GM13977 (cell line): ENCODE measurements at regions not wholly inside any gene's neighbourhood (a gene's known extent, or its start where the extent isn't known, plus 50 kb on each side); places are given as distances from the start of the nearest gene placed in this dataset.

Experiments used
- DNase-seq: peaks from one replicate; pipeline ENCODE4 v3.0.0; 2012; ENCODE audit warnings: low spot score
- in situ Hi-C: fragments of 300-500 bp; cut with MboI; formaldehyde crosslinking; loops from one replicate; pipeline ENCODE4 v1.12.0; 2022; ENCODE audit warnings: low sequenced_read_pairs, low pct_unique_long_range_greater_than_20kb, mixed read lengths, inconsistent platforms; ENCODE audit not compliant: unreplicated experiment
- TF ChIP-seq, protein P1 (sequence below): IDR thresholded peaks from 2 replicates; pipeline ENCODE4 v1.5.1; 2012; ENCODE audit warnings: mild to moderate bottlenecking, control low read depth; ENCODE audit not compliant: insufficient read depth; ENCODE audit errors: extremely low read depth, missing control alignments

DNA sequence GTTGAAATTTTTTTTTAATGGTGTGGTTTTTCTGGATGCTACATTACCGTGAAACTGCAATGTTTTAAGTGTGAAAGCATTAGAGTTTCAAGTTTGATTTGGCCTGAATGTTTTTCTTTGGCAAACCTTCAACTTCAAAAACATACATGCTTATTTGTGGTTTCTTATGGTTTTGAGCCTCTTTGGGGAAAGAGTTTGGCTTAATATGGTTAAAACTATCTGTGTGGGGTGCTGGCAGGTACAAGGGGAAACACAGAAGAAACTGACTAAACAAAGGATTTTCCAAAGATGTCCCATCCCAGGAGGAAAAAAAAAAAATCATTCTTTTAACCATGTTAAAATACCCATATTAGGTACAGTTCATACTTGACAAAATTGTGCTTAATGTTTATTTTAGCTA, 121.1 kb downstream of the HGF start:
- in situ Hi-C loops: no loop called here
- TF ChIP-seq, protein P1, sequence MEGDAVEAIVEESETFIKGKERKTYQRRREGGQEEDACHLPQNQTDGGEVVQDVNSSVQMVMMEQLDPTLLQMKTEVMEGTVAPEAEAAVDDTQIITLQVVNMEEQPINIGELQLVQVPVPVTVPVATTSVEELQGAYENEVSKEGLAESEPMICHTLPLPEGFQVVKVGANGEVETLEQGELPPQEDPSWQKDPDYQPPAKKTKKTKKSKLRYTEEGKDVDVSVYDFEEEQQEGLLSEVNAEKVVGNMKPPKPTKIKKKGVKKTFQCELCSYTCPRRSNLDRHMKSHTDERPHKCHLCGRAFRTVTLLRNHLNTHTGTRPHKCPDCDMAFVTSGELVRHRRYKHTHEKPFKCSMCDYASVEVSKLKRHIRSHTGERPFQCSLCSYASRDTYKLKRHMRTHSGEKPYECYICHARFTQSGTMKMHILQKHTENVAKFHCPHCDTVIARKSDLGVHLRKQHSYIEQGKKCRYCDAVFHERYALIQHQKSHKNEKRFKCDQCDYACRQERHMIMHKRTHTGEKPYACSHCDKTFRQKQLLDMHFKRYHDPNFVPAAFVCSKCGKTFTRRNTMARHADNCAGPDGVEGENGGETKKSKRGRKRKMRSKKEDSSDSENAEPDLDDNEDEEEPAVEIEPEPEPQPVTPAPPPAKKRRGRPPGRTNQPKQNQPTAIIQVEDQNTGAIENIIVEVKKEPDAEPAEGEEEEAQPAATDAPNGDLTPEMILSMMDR: no peak
- DNase-seq: no peak

DNA sequence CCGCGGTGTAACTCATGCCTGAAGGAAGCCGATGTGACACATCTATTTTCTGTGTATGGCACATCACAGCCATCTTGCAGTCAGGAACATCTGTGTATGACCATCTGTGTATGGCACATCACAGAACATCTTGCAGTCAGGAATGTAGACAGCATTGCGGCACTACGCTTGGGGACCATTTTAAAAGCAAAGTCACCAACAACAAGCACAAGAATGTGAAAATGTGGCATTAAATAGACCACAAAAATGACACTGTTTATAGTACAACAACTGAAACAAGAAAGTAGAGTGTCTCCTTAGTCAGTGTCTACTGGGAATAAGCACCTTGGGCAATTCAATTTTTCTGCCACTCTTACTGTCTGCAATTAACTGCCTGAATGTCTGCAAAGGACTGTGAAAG, 124.4 kb downstream of the HGF start:
- no peak for DNase-seq
- TF ChIP-seq, protein P1: no peak
- in situ Hi-C loops: no loop called here

DNA sequence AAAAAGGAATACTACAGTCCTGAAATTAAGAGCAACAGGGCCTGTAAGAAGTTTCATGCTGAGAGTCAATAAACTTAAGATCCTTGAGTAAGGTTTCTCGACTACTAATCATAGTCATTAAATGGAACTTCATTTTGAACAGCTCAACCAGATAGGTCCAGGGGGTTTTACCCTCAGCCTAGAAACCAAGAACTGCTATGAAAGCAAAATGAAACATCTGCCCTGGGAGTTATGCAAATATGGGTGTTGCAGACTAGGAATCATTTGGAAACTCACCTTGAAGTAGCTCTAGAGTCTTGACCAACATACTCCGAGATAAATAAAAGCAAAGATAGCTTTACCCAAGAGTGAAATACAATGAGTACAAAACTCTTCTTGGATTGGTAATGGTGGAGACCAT, 128.0 kb downstream of the HGF start:
- in situ Hi-C loops: no loop called here
- TF ChIP-seq, protein P1: no peak

DNA sequence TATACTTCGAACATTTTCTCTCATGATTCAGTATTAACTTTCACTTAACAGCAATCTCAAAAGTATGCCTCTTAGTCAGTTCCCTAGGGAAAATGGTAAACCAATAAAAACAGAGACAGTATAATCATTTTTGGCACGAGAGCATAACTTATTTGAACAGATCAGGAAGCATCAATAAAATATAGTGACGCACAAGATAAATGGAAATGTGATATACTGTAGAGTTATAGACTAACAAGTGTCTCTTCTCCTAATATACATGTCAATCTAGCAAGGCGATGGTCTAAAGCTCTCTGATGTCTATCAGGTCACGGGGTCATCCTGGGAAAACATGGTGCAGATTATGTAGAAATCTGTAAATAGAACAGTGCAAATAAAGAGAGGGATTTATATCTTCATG, 131.6 kb downstream of the HGF start:
- DNase-seq: no peak
- in situ Hi-C loops: no loop called here
- TF ChIP-seq, protein P1: no peak

More for the DNA sequence above, 128.0 kb downstream of the HGF start:
- DNase-seq: no peak

DNA sequence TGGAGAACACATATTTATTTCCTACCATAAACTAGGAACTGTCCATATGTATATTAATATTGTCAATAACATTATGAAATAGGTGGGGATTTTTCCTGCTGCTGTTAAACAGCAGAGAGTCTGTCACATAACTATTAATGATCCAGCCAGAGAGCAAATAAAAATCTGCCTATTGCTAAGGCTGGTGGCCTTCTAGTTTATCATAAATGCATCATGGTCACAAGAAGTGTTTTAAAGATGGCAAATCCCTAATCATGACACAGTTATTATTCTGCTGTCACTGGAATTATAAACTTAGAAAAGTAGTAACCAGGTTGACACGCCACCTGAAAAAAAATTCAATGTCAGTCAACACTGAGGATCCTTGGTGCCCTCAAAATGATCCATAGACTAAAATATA, 132.3 kb downstream of the HGF start:
- TF ChIP-seq, protein P1: no peak
- in situ Hi-C loops: no loop called here

DNA sequence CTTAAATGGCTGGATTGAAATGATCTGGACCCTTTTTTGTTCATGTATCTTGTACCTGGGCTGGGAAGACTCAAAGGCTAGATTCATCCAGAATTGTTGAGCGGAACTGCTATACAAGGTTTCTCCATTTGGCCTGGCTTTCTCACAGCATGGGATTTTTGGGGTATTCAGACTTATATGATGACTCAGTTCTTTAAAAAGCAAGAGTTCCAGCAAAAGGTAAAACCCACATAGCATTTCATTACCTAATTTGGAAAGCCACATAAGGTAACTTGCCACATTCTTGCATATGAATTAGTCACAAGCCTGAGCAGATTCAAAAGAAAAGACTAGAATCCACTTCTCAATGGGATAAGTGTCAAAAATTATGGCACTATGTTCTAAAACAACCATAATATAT, 137.4 kb downstream of the HGF start:
- TF ChIP-seq, protein P1: no peak
- in situ Hi-C loops: no loop called here
- DNase-seq: no peak

More for the DNA sequence above, 132.3 kb downstream of the HGF start:
- no peak for DNase-seq

DNA sequence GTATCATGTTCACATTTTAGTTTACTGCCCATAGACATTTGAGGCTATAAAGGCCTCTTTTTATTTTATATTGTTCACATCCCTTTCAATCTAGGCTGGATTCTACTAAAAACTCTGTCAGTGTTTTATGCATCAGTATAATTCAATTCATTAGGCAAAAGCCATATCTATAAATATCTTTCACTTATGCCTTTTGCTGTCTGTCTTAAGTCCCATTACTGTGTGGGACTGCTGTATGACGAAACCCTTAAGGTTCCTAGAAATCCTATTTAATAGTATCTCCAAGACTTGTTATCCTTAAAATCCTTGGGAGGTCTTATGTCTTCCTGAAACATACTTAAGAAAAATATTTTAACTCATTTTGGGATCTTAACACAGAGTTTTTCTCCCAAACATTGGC, 139.2 kb downstream of the HGF start:
- in situ Hi-C loops: no loop called here
- no peak for DNase-seq
- TF ChIP-seq, protein P1: no peak
